GM19035 (cell line): ENCODE measurements at regions not wholly inside any gene's neighbourhood (a gene's known extent, or its start where the extent isn't known, plus 50 kb on each side); places are given as distances from the start of the nearest gene placed in this dataset.
"Not testable (repeated sequence)": the region's sequence is repeated elsewhere in the genome, so short reads cannot be mapped to it uniquely, and the experiment has no call there.

ENCODE experiments used
- ATAC-seq: cut with Tn5 transposase; IDR thresholded peaks from one replicate; pipeline ENCODE4 v1.9.1; 2021; ENCODE audit not compliant: unreplicated experiment

- not testable (repeated sequence) for ATAC-seq
These were observed 343.3 kb upstream of the PLGLB2 start for GRCh38 chr2:87404411-87405255.

- not testable (repeated sequence) for ATAC-seq
These were observed 342.2 kb upstream of the PLGLB2 start for GRCh38 chr2:87405531-87406216.

- ATAC-seq, result not testable (repeated sequence)
These were observed 341.3 kb upstream of the PLGLB2 start for GRCh38 chr2:87406406-87407175.

GRCh38 chr2:87409601-87410000 lies 338.3 kb upstream of the PLGLB2 start:
- ATAC-seq, result not testable (repeated sequence)

GRCh38 chr2:87410371-87410770 lies 337.5 kb upstream of the PLGLB2 start:
- not testable (repeated sequence) for ATAC-seq

- ATAC-seq, result not testable (repeated sequence)
These were observed 335.7 kb upstream of the PLGLB2 start for GRCh38 chr2:87412036-87412820.

GRCh38 chr2:87414331-87414730 lies 333.6 kb upstream of the PLGLB2 start:
- not testable (repeated sequence) for ATAC-seq

- ATAC-seq, result not testable (repeated sequence)
These were observed 332.9 kb upstream of the PLGLB2 start for GRCh38 chr2:87414795-87415570.

- ATAC-seq, result not testable (repeated sequence)
These were observed 332.2 kb upstream of the PLGLB2 start for GRCh38 chr2:87415586-87416265.

- not testable (repeated sequence) for ATAC-seq
These were observed 331.7 kb upstream of the PLGLB2 start for GRCh38 chr2:87416266-87416592.

- ATAC-seq, result not testable (repeated sequence)
These were observed 330.7 kb upstream of the PLGLB2 start for GRCh38 chr2:87417147-87417546.

GRCh38 chr2:87417742-87418567 lies 329.9 kb upstream of the PLGLB2 start:
- not testable (repeated sequence) for ATAC-seq

GRCh38 chr2:87418823-87419822 lies 328.8 kb upstream of the PLGLB2 start:
- not testable (repeated sequence) for ATAC-seq

- not testable (repeated sequence) for ATAC-seq
These were observed 327.9 kb upstream of the PLGLB2 start for GRCh38 chr2:87419980-87420379.

GRCh38 chr2:87420954-87421353 lies 326.9 kb upstream of the PLGLB2 start:
- not testable (repeated sequence) for ATAC-seq

GRCh38 chr2:87423796-87424762 lies 323.8 kb upstream of the PLGLB2 start:
- not testable (repeated sequence) for ATAC-seq
